Activated naive CD8-positive, alpha-beta T cell treated with anti-CD3 and anti-CD28 coated beads for 36 hours (primary cell): ENCODE measurements at regions not wholly inside any gene's neighbourhood (a gene's known extent, or its start where the extent isn't known, plus 50 kb on each side); places are given as distances from the start of the nearest gene placed in this dataset.

Experiments
- DNase-seq: peaks from one replicate; pipeline ENCODE4 v3.0.0; 2021
- H3K27ac Mint-ChIP-seq: one replicate; pipeline ENCODE4 v1.8.0; 2022; ENCODE audit warnings: mild to moderate bottlenecking, moderate library complexity, mixed read lengths
- H3K27me3 Mint-ChIP-seq: one replicate; pipeline ENCODE4 v1.8.0; 2022; ENCODE audit warnings: mild to moderate bottlenecking, mixed read lengths
- H3K36me3 Mint-ChIP-seq: one replicate; pipeline ENCODE4 v1.8.0; 2021; ENCODE audit warnings: mild to moderate bottlenecking, mixed read lengths
- H3K4me1 Mint-ChIP-seq: one replicate; pipeline ENCODE4 v1.8.0; 2021; ENCODE audit warnings: mixed read lengths
- H3K4me3 Mint-ChIP-seq: one replicate; pipeline ENCODE4 v1.8.0; 2022; ENCODE audit warnings: mild to moderate bottlenecking, moderate library complexity, mixed read lengths
- H3K9me3 Mint-ChIP-seq: one replicate; pipeline ENCODE4 v1.8.0; 2022; ENCODE audit warnings: mixed read lengths

DNA sequence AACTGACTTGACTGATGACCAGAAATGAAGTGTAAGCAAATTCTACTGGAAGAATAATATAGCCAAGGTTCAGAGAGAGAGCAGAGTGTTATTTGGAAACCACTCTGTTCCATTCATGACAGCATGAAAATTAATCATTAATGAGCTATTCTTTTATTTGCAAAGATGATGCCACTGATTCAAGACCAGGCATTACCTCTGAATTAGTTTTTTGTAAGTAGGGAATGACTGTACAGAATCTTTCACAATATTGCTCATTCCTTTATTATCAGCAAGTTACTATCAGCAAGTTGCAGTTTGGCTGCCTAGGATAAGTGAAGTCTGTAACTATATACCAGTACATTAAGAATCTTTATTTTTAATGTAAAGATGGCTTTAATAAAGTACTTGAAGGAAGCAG, 75.1 kb upstream of the RGMB start:
- no peaks in the 10 kb centered on the region for H3K36me3 Mint-ChIP-seq
- H3K27me3 Mint-ChIP-seq: peaks cover 10% of the 10 kb centered on the region
- H3K4me1 Mint-ChIP-seq: no peaks in the 10 kb centered on the region
- H3K27ac Mint-ChIP-seq: no peak overlapping the region
- DNase-seq: no peak
- H3K4me3 Mint-ChIP-seq: no peak overlapping the region
- peaks cover 22% of the 10 kb centered on the region for H3K9me3 Mint-ChIP-seq

DNA sequence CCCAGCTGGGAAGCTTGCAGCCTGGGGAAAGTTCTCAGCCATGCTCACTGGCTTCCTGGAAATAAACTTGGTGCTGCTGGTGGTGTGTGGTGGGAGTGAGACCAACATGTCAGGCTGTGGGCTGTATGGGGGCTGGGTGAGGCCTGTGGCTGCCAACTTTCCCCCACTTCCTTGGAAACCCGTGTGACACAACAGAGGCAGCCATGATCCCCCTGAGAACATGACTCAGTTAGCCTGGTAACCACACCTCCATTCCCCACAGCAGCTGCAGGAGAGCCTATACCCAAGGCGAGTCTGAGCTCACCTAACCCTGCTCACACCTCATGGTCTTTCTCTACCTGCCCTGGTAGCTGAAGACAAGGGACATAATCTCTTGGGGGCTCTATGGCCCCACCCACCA, 72.7 kb upstream of the RGMB start:
- H3K4me3 Mint-ChIP-seq: no peak overlapping the region
- peaks cover 21% of the 10 kb centered on the region for H3K9me3 Mint-ChIP-seq
- DNase-seq: no peak
- H3K36me3 Mint-ChIP-seq: no peaks in the 10 kb centered on the region
- no peak overlapping the region for H3K27ac Mint-ChIP-seq
- H3K4me1 Mint-ChIP-seq: no peaks in the 10 kb centered on the region
- peaks cover 10% of the 10 kb centered on the region for H3K27me3 Mint-ChIP-seq

DNA sequence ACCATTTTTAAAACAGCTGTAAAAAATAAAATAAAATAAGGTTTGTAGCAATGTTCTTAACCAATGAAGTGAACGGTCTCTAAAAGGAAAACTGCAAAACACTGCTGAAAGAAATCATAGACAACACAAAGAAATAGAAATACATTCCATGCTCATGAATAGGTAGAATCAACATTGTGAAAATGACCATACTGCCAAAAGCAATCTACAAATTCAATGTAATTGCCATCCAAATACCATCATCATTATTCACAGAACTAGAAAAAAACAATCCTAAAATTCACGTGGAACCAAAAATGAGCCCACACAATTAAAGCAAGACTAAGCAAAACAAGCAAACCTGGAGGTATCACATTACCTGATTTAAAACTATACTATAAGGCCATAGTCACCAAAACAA, 67.6 kb upstream of the RGMB start:
- DNase-seq: no peak
- no peak overlapping the region for H3K4me3 Mint-ChIP-seq
- no peaks in the 10 kb centered on the region for H3K36me3 Mint-ChIP-seq
- no peak overlapping the region for H3K27ac Mint-ChIP-seq
- H3K27me3 Mint-ChIP-seq: peaks cover 3% of the 10 kb centered on the region
- H3K9me3 Mint-ChIP-seq: peaks cover 21% of the 10 kb centered on the region
- H3K4me1 Mint-ChIP-seq: no peaks in the 10 kb centered on the region

DNA sequence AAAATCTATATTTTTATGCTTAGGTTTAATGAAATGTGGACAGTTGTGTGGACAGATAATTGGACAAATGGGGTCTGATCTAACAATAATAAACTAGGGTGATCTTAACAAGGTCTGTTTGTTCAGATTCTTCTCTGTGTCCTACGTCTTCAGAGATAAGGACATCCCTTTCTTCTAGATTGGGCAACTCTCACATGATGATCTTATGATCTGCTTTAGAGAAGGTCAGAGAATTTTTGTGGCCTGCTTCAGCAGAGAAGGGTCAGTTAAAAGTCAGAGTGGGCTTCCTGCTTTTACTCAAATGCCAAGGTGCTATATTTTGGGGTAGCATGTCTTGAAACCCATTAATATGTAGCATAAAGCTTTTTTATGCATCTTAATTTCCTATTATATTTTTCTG, 63.8 kb upstream of the RGMB start:
- Mint-ChIP-seq H3K4me3 (no peak overlapping the region), H3K36me3 (no peaks in the 10 kb centered on the region), H3K9me3 (no peaks in the 10 kb centered on the region), H3K27me3 (no peaks in the 10 kb centered on the region), H3K4me1 (no peaks in the 10 kb centered on the region), H3K27ac (no peak overlapping the region)
- no peak for DNase-seq

DNA sequence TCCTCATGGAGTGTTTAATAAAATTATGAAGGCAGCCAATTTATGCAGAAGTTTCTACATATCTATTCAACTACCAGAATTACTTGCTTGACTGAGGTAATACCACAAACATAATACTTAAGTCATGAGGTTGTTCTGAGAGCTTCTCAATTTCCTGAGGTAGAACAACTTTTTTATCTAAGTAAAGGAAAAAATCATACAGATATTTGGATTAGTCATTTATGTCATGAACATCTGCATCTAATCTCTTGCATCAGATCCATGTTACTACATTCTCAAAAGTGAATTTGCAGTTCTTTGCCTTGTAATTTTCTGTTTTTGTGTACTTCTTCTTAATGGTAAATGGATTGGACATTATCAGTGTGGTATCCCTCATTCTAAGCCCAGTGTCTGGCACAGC, 60.4 kb upstream of the RGMB start:
- Mint-ChIP-seq H3K9me3 (peaks cover 1% of the 10 kb centered on the region), H3K4me1 (no peaks in the 10 kb centered on the region), H3K36me3 (no peaks in the 10 kb centered on the region), H3K27ac (no peak overlapping the region), H3K27me3 (peaks cover 9% of the 10 kb centered on the region), H3K4me3 (no peak overlapping the region)
- no peak for DNase-seq

DNA sequence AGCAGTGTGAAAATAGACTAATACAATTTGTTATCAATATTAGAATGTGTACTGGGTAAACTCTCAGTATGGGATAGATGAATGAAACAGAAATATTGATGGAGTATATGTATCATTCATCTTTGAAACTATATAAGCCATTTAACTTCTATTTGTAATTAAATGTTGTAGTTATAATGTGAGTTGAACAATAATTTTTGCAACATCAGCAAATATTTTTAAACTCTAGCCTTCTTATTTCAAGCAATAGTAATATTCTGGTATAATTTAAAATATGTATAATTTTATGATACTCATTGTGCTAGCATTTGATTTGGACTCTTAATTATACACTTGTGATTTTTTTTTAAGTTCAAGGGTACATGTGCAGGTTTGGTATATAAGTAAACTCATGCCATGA, 59.6 kb upstream of the RGMB start:
- DNase-seq: no peak
- Mint-ChIP-seq H3K27me3 (peaks cover 14% of the 10 kb centered on the region), H3K4me3 (no peak overlapping the region), H3K27ac (no peak overlapping the region), H3K9me3 (peaks cover 7% of the 10 kb centered on the region), H3K36me3 (no peaks in the 10 kb centered on the region), H3K4me1 (no peaks in the 10 kb centered on the region)

DNA sequence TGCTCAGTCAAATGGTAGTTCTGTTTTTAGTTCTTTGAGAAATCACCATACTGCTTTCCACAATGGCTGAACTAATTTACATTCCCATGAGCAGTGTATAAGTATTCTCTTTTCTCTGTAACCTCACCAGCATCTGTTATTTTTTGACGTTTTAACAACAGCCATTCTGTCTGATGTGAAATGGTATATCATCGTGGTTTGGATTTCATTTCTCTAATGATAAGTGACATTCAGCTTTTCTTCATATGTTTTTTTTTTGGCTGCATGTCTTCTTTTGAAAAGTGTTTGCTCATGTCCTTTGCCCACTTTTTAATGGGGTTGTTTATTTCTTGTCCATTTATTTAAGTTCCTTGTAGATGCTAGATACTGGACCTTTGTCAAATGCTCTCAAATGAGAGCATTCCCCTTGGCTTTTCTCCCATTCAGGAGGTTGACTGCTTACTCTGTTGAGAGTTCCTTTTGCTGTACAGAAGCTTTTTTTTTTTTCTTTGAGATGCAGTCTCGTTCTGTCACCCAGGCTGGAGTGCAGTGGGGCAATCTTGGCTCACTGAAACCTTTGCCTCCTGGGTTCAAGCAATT, 58.7 kb upstream of the RGMB start:
- Mint-ChIP-seq H3K27me3 (peaks cover 22% of the 10 kb centered on the region), H3K9me3 (peaks cover 10% of the 10 kb centered on the region), H3K27ac (no peak overlapping the region), H3K4me3 (no peak overlapping the region), H3K36me3 (peaks cover 2% of the 10 kb centered on the region), H3K4me1 (no peaks in the 10 kb centered on the region)
- no peak for DNase-seq

DNA sequence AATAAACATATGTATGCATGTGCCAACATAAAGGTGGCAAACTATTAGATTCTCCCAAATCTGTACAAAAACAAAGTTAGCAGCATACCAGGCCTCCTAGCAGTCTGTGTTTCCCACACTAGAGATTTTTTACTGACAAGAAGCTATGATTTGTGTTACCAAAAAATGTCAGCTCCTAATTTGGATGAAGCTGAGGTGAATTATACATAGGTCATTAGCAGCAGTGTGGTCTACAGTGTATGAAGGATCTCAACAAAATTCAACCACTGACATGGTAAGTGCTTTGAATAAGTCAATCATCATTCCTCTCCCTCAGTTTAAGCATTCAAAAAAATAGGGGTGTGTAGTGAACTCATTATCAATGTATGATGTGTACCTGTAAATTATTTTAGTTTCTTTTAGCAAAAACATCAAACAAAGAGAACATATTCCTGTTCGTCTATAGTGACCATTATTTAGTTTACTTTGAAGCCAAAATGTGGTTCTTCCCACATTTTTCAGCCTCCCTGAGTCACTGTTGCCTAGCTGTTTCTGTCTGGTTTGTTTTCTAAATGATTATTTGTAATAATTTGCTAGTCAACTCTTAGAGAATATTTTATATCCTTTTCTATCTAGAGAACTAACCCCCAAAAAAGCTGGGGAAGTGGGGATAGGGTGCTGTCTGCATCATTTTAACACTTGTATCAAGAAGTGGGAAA, 52.1 kb upstream of the RGMB start:
- Mint-ChIP-seq H3K4me1 (no peaks in the 10 kb centered on the region), H3K9me3 (peaks cover 10% of the 10 kb centered on the region), H3K36me3 (peaks cover 2% of the 10 kb centered on the region), H3K27me3 (peaks cover 28% of the 10 kb centered on the region), H3K4me3 (no peak overlapping the region), H3K27ac (no peak overlapping the region)
- DNase-seq: no peak

DNA sequence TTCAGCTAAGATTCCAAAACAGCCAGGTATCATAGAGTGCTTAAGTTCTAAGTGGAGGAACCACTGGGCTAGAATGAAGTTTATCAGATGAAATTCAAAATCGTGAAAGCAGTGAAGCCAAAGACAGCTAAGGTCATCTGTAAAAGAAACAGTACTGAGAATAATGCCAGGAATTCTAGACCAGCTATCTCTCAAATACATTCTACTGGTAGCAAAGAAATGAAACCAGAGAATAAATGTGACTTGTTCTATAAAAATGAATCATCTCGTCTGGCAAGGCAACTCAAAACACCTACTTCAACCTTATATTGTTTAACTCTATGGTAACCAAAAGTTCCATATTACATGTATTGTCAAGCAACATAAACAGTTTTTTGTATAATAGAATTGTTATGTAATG, 51.3 kb upstream of the RGMB start:
- Mint-ChIP-seq H3K36me3 (peaks cover 2% of the 10 kb centered on the region), H3K27ac (no peak overlapping the region)
- no peak for DNase-seq

DNA sequence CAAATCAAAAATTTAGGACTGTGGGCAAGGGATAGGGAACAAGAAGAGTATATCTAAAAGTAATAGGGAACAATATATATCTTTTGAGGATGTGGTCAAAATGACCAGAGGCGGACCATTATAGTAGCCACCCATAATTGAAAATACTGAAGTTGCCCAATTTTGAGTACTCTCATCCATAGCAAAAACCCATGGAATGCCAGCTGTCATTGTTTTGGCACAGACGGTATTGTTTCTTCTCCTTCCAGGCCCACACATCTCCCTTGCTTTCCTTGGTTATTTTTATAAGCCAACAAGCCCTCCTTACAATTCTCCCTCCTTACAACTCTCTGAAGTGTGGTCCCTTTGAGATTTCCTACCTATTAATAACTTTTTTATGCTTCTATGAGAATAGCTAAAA, 50.4 kb upstream of the RGMB start:
- no peak for DNase-seq
- Mint-ChIP-seq H3K27ac (no peak overlapping the region), H3K36me3 (peaks cover 2% of the 10 kb centered on the region), H3K9me3 (peaks cover 9% of the 10 kb centered on the region), H3K4me1 (no peaks in the 10 kb centered on the region), H3K27me3 (peaks cover 26% of the 10 kb centered on the region), H3K4me3 (no peak overlapping the region)

More for the DNA sequence above, 51.3 kb upstream of the RGMB start:
- H3K4me3 Mint-ChIP-seq: no peak overlapping the region
- H3K9me3 Mint-ChIP-seq: peaks cover 10% of the 10 kb centered on the region
- H3K27me3 Mint-ChIP-seq: peaks cover 30% of the 10 kb centered on the region
- no peaks in the 10 kb centered on the region for H3K4me1 Mint-ChIP-seq
